Upper lobe of left lung (tissue), 6 donors: ENCODE measurements at regions not wholly inside any gene's neighbourhood (a gene's known extent, or its start where the extent isn't known, plus 50 kb on each side); places are given as distances from the start of the nearest gene placed in this dataset.

Source experiments
- ATAC-seq, 2 donors: fragments of 200-7000 bp; cut with Tn5 transposase; one replicate each; pipeline ENCODE4 v1.9.1; 2022; ENCODE audit warnings: mild to moderate bottlenecking in 2 of 2, moderate library complexity in 2 of 2; ENCODE audit not compliant: low FRiP score in 2 of 2
- DNase-seq, 2 donors: peaks; one replicate each; pipeline ENCODE4 v3.0.0-alpha.2; 2019 to 2020
- H3K27ac ChIP-seq, 4 donors: fragments of 200-600 bp; sonication (generic); one replicate each; pipeline ENCODE4 v1.5.1; 2016 to 2019
- H3K27me3 ChIP-seq, 4 donors: fragments of 200-600 bp; sonication (generic); one replicate each; pipeline ENCODE4 v1.5.1; 2017 to 2019
- H3K36me3 ChIP-seq, 4 donors: fragments of 200-600 bp; sonication (generic); one replicate each; pipeline ENCODE4 v1.5.1; 2016 to 2019
- H3K4me1 ChIP-seq, 4 donors: fragments of 200-600 bp; sonication (generic); one replicate each; pipeline ENCODE4 v1.5.1; 2018 to 2019
- H3K4me3 ChIP-seq, 4 donors: fragments of 200-600 bp; sonication (generic); one replicate each; pipeline ENCODE4 v1.5.1; 2017 to 2019; ENCODE audit warnings: mild to moderate bottlenecking in 2 of 4, moderate library complexity in 1 of 4
- H3K9me3 ChIP-seq, 4 donors: fragments of 200-600 bp; sonication (generic); one replicate each; pipeline ENCODE4 v1.5.1; 2018 to 2019
- EP300 ChIP-seq, 4 donors: sonication (generic); formaldehyde crosslinking; IDR thresholded peaks; one replicate each; pipeline ENCODE4 v1.5.1; 2017; ENCODE audit warnings: antibody characterized with exemption in 4 of 4, control low read depth in 2 of 4
- POLR2A ChIP-seq, 4 donors: fragments of 450-650 bp; IDR thresholded peaks; one replicate each; pipeline ENCODE4 v1.5.1; 2016 to 2017; ENCODE audit warnings: antibody characterized with exemption in 4 of 4, mild to moderate bottlenecking in 2 of 4
- POLR2AphosphoS5 ChIP-seq, 2 donors: sonication (generic); formaldehyde crosslinking; IDR thresholded peaks; one replicate each; pipeline ENCODE4 v1.5.1; 2017; ENCODE audit warnings: antibody characterized with exemption in 2 of 2
- WGBS, 2 donors: methylation state at CpG; one replicate each; pipeline ENCODE4 v1.1.5; 2017 to 2018; 5-methylcytosine and 5-hydroxymethylcytosine counted together
- TF ChIP-seq, protein P1 (sequence below), 6 experiments: fragments of 450-650 bp in 4 of 6; fragments of 200-600 bp in 2 of 6; sonication (generic) in 2 of 6; IDR thresholded peaks; one replicate each; pipeline ENCODE4 v1.5.1; 2016 to 2019; ENCODE audit warnings: antibody characterized with exemption in 6 of 6
- donor health status: DM: no; HTN: no; CAD: no; lungs with moderate emphysema.
- donor health status: DM: no; HTN: yes; CAD: no; lungs with severe emphysema.

DNA sequence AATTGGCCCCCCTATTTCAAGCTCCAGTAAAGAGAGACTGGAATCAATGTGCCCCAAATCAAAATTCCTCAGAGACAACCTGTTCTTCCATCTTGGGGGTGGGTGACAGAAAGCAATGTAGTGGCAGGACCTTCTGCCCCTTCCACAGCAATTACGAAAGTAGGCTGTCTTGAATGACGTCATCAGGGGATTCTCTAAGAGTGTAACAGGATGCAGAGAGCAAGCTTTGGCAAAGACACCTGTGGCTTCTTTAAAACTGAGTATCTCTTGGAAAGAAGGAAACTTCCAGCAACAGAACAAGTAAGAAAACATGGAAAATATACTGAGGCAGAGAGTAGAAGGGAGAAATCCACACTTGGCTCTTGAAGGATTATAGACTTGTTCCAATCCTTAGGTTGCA lies 247.6 kb upstream of the PDE4D start:
- no peaks in the 10 kb centered on the region for H3K27me3 ChIP-seq
- TF ChIP-seq, protein P1, sequence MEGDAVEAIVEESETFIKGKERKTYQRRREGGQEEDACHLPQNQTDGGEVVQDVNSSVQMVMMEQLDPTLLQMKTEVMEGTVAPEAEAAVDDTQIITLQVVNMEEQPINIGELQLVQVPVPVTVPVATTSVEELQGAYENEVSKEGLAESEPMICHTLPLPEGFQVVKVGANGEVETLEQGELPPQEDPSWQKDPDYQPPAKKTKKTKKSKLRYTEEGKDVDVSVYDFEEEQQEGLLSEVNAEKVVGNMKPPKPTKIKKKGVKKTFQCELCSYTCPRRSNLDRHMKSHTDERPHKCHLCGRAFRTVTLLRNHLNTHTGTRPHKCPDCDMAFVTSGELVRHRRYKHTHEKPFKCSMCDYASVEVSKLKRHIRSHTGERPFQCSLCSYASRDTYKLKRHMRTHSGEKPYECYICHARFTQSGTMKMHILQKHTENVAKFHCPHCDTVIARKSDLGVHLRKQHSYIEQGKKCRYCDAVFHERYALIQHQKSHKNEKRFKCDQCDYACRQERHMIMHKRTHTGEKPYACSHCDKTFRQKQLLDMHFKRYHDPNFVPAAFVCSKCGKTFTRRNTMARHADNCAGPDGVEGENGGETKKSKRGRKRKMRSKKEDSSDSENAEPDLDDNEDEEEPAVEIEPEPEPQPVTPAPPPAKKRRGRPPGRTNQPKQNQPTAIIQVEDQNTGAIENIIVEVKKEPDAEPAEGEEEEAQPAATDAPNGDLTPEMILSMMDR (IDR thresholded peaks at IDR 0.05): no peak
- TF ChIP-seq EP300 (IDR thresholded peaks at IDR 0.05) (no peak), POLR2AphosphoS5 (IDR thresholded peaks at IDR 0.05) (no peak), POLR2A (IDR thresholded peaks at IDR 0.05) (no peak)
- H3K9me3 ChIP-seq: no peaks in the 10 kb centered on the region
- no peaks in the 10 kb centered on the region for H3K36me3 ChIP-seq
- H3K4me1 ChIP-seq: no peaks in the 10 kb centered on the region
- no peak for ATAC-seq
- WGBS, 2 donors: 71 to 77% methylated on average over 2 of the region's 2 CpGs
- DNase-seq: no peak
- no peak overlapping the region for H3K4me3 ChIP-seq
- no peak overlapping the region for H3K27ac ChIP-seq

DNA sequence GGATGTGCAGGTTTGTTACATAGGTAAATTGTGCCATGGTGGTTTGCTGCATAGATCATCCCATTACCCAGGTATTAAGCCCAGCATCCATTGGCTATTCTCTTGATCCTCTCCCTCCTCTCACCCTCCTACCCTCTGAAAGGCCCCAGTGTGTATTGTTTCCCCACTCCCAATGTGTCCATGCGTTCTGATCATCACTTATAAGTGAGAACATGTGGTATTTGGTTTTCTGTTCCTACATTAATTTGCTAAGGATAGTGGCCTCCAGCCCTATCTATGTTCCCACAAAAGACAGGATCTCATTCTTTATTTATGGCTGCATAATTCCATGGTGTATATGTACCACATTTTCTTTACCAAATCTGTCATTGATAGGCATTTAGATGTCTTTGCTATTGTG lies 243.3 kb upstream of the PDE4D start:
- no peaks in the 10 kb centered on the region for H3K4me1 ChIP-seq
- no peaks in the 10 kb centered on the region for H3K36me3 ChIP-seq
- DNase-seq (no peak), ATAC-seq (no peak)
- no peak overlapping the region for H3K27ac ChIP-seq
- no peak overlapping the region for H3K4me3 ChIP-seq
- TF ChIP-seq POLR2AphosphoS5 (IDR thresholded peaks at IDR 0.05) (no peak), EP300 (IDR thresholded peaks at IDR 0.05) (no peak), POLR2A (IDR thresholded peaks at IDR 0.05) (no peak)
- TF ChIP-seq, protein P1 (IDR thresholded peaks at IDR 0.05): no peak
- no peaks in the 10 kb centered on the region for H3K9me3 ChIP-seq
- 0 to 82% methylated on average over 1 of the region's 1 CpG for WGBS, 2 donors
- H3K27me3 ChIP-seq: no peaks in the 10 kb centered on the region

DNA sequence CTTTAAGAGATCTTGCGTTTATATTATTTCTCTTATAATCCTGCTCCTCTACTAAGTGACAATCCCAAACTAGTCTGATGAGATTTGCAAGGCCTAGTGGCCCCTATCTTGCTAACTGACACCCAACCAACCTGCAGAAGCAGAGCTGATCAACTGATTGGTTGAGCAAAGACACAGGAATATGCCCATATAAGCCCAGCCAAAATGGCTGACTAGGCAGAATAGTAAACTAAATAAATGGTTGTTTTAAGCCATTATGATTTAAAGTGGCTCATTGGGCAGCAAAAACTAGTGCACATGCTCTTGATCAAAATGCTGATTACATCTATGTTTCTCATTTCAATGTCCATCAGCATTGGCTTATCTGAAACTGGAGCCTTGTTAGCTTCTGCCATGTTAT lies 238.0 kb upstream of the PDE4D start:
- Histone ChIP-seq H3K27ac (no peak overlapping the region), H3K27me3 (no peaks in the 10 kb centered on the region), H3K9me3 (no peaks in the 10 kb centered on the region), H3K4me3 (no peak overlapping the region), H3K4me1 (no peaks in the 10 kb centered on the region), H3K36me3 (no peaks in the 10 kb centered on the region)
- ATAC-seq (no peak), DNase-seq (no peak)
- TF ChIP-seq EP300 (IDR thresholded peaks at IDR 0.05) (no peak), POLR2A (IDR thresholded peaks at IDR 0.05) (no peak)
- WGBS, 2 donors: 93 to 96% methylated on average over 1 of the region's 1 CpG

DNA sequence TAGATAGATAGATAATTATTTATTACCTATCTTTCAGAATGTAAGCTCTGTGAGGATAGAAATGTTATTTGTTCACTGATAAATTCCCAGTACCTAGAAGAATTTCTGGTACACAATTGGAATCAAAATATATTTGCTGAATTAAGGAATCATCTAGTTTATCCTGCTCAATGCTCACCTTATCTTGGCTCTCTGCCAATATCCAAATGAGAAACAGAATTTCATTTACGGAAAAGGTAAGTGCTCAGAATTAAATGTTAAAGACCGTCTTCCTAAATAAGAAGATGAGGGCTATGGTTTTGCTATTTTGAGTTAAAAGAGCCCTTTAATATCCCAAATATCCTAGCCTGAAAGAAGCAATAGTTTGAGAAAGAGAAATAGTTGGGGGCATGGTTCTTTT lies 232.1 kb upstream of the PDE4D start:
- Histone ChIP-seq H3K27me3 (no peaks in the 10 kb centered on the region), H3K9me3 (no peaks in the 10 kb centered on the region), H3K36me3 (no peaks in the 10 kb centered on the region), H3K4me3 (no peak overlapping the region), H3K27ac (no peak overlapping the region), H3K4me1 (no peaks in the 10 kb centered on the region)
- 96 to 97% methylated on average over 2 of the region's 2 CpGs for WGBS, 2 donors
- TF ChIP-seq POLR2A (IDR thresholded peaks at IDR 0.05) (no peak), POLR2AphosphoS5 (IDR thresholded peaks at IDR 0.05) (no peak), EP300 (IDR thresholded peaks at IDR 0.05) (no peak)
- TF ChIP-seq, protein P1 (IDR thresholded peaks at IDR 0.05): no peak
- no peak for DNase-seq
- ATAC-seq: no peak

DNA sequence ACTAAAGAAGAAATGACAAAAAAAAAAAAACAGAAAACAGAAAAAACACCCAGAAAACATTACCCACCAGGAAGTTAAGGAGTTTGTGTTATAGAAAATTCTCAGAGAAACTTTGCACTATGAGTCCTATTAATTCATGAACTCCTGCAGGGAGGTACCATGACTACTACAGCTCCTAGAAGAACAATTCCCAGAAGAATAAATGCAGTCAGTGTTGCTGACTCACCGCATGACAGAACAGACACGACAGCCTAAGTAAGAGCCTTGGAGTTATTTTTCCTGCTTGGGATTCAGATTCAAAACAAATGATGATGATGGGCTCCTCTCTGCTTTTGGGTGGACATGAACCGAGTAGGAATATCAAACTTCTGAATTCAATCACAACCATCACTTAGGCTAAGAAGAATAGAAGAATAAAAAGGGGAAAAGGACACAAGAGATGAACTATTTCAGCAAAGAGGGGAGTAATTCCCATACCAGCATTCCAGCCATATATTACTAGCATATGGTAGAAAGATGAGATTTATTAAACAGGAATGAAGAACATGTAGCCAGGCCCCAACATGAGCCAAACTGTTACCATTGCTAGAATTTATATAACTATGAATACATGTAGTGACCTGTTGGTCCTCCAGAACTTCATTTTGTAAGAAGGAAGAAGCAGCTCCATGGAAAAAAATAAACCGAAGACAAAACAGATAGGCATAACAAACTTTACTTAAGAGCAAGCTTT lies 209.6 kb upstream of the PDE4D start:
- peak in 1 of 2 donors; percentile 56 for ATAC-seq
- Histone ChIP-seq H3K27ac (no peak overlapping the region), H3K4me1 (no peaks in the 10 kb centered on the region), H3K36me3 (no peaks in the 10 kb centered on the region), H3K27me3 (no peaks in the 10 kb centered on the region), H3K4me3 (no peak overlapping the region), H3K9me3 (no peaks in the 10 kb centered on the region)
- WGBS, 2 donors: 82 to 90% methylated on average over 4 of the region's 4 CpGs
- TF ChIP-seq EP300 (IDR thresholded peaks at IDR 0.05): no peak
- DNase-seq: no peak

DNA sequence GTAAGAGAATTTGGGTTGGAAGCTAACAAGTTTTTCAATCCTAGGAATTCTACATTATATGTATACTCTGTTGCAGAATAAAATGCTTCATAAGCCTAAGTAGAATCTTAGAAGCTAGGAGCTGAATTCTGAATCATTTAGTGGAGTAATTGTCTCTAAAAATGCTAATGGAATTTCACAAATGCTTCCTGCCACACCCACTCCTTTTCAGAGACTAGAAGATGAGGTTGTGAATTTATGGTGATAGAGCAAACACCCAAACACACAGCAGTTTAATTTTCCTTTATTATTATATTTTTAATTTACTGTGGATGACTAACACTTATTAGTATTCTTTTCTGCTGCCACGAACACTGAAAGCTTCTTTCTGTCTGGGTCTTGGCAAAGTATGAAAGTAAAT lies 208.0 kb upstream of the PDE4D start:
- TF ChIP-seq, protein P1 (IDR thresholded peaks at IDR 0.05): no peak
- TF ChIP-seq EP300 (IDR thresholded peaks at IDR 0.05) (no peak), POLR2A (IDR thresholded peaks at IDR 0.05) (no peak), POLR2AphosphoS5 (IDR thresholded peaks at IDR 0.05) (no peak)
- ATAC-seq (no peak), DNase-seq (no peak)
- Histone ChIP-seq H3K27ac (no peak overlapping the region), H3K9me3 (no peaks in the 10 kb centered on the region), H3K4me1 (no peaks in the 10 kb centered on the region), H3K27me3 (no peaks in the 10 kb centered on the region), H3K36me3 (no peaks in the 10 kb centered on the region), H3K4me3 (no peak overlapping the region)
- 74 to 76% methylated on average over 1 of the region's 1 CpG for WGBS, 2 donors
